DMS114 treated with DMSO at 0.1 percent for 48 hours (cell line): ENCODE measurements at regions not wholly inside any gene's neighbourhood (a gene's known extent, or its start where the extent isn't known, plus 50 kb on each side); places are given as distances from the start of the nearest gene placed in this dataset.
A peak's percentile ranks its signal among the peaks of the same experiment; 100 is the strongest.

ENCODE experiments used
- DNase-seq: peaks from one replicate; lab custom pipeline; 2025; ENCODE audit not compliant: unreplicated experiment; lab: John Stamatoyannopoulos, UW

- DNase-seq = no peak
Observed at GRCh38 chr2:53610260-53610659, 157.3 kb upstream of the CHAC2 start.

- DNase-seq = no peak
Observed at GRCh38 chr2:53609551-53609950, 158.1 kb upstream of the CHAC2 start.

GRCh38 chr2:53608293-53608692 is 159.3 kb upstream of the CHAC2 start:
- no peak for DNase-seq

- no peak for DNase-seq
Observed at GRCh38 chr2:53600815-53601214, 166.8 kb upstream of the CHAC2 start.

- peak; percentile 4 for DNase-seq
Observed at GRCh38 chr2:53586733-53587612, 180.6 kb upstream of the CHAC2 start.

- DNase-seq = no peak
Observed at GRCh38 chr2:53584986-53585385, 182.6 kb upstream of the CHAC2 start.

GRCh38 chr2:53583583-53583982 is 184.0 kb upstream of the CHAC2 start:
- no peak for DNase-seq

- DNase-seq = no peak
Observed at GRCh38 chr2:53582556-53582955, 185.0 kb upstream of the CHAC2 start.

- DNase-seq = no peak
Observed at GRCh38 chr2:53576166-53576565, 191.4 kb upstream of the CHAC2 start.

- no peak for DNase-seq
Observed at GRCh38 chr2:53575721-53576124, 191.9 kb upstream of the CHAC2 start.

- no peak for DNase-seq
Observed at GRCh38 chr2:53572696-53573095, 194.9 kb upstream of the CHAC2 start.

- no peak for DNase-seq
Observed at GRCh38 chr2:53569957-53570727, 197.5 kb upstream of the CHAC2 start.

GRCh38 chr2:53568469-53568868 is 199.1 kb upstream of the CHAC2 start:
- no peak for DNase-seq

- DNase-seq = no peak
Observed at GRCh38 chr2:53567073-53567472, 200.5 kb upstream of the CHAC2 start.

GRCh38 chr2:53562407-53562806 is 205.2 kb upstream of the CHAC2 start:
- DNase-seq = no peak

GRCh38 chr2:53561155-53561554 is 206.4 kb upstream of the CHAC2 start:
- DNase-seq = no peak

GRCh38 chr2:53559302-53559966 is 208.2 kb upstream of the CHAC2 start:
- DNase-seq = no peak

GRCh38 chr2:53558867-53559266 is 208.7 kb upstream of the CHAC2 start:
- no peak for DNase-seq

GRCh38 chr2:53549497-53549896 is 218.1 kb upstream of the CHAC2 start:
- DNase-seq = no peak

GRCh38 chr2:53545604-53546003 is 222.0 kb upstream of the CHAC2 start:
- no peak for DNase-seq

- DNase-seq = no peak
Observed at GRCh38 chr2:53544871-53545558, 222.6 kb upstream of the CHAC2 start.
